Ishikawa (cell line): ENCODE measurements at regions not wholly inside any gene's neighbourhood (a gene's known extent, or its start where the extent isn't known, plus 50 kb on each side); places are given as distances from the start of the nearest gene placed in this dataset.

ENCODE experiments used
- CEBPB ChIP-seq: IDR thresholded peaks from 2 replicates; pipeline ENCODE4 v1.6.1; 2012
- CREB1 ChIP-seq: IDR thresholded peaks from 2 replicates; pipeline ENCODE4 v1.6.1; 2012; ENCODE audit warnings: low read depth
- EGR1 ChIP-seq: IDR thresholded peaks from 2 replicates; pipeline ENCODE4 v1.6.1; 2012
- EP300 ChIP-seq: IDR thresholded peaks from 2 replicates; pipeline ENCODE4 v1.6.1; 2012; ENCODE audit warnings: borderline replicate concordance
- FOXM1 ChIP-seq: IDR thresholded peaks from 2 replicates; pipeline ENCODE4 v1.6.1; 2012; ENCODE audit warnings: low read depth, borderline replicate concordance
- NFIC ChIP-seq: IDR thresholded peaks from 2 replicates; pipeline ENCODE4 v1.6.1; 2012
- RAD21 ChIP-seq: IDR thresholded peaks from 2 replicates; pipeline ENCODE4 v1.6.1; 2012; ENCODE audit warnings: low read depth
- TAF1 ChIP-seq: IDR thresholded peaks from 2 replicates; pipeline ENCODE4 v1.6.1; 2012; ENCODE audit warnings: low read depth, mild to moderate bottlenecking
- TCF12 ChIP-seq: IDR thresholded peaks from 2 replicates; pipeline ENCODE4 v1.6.1; 2012; ENCODE audit warnings: low read depth
- TEAD4 ChIP-seq: IDR thresholded peaks from 2 replicates; pipeline ENCODE4 v1.6.1; 2012
- YY1 ChIP-seq: IDR thresholded peaks from 2 replicates; pipeline ENCODE4 v1.6.1; 2012; ENCODE audit warnings: low read depth
- ZBTB7A ChIP-seq: IDR thresholded peaks from 2 replicates; pipeline ENCODE4 v1.6.1; 2012; ENCODE audit warnings: low read depth
- TF ChIP-seq, protein P1 (sequence below): IDR thresholded peaks from 2 replicates; pipeline ENCODE4 v1.6.1; 2012
- TF ChIP-seq, protein P2 (sequence below): IDR thresholded peaks from 2 replicates; pipeline ENCODE4 v1.6.1; 2012
- TF ChIP-seq, protein P3 (sequence below): IDR thresholded peaks from 2 replicates; pipeline ENCODE4 v1.6.1; 2012; ENCODE audit warnings: low read depth, mild to moderate bottlenecking

DNA sequence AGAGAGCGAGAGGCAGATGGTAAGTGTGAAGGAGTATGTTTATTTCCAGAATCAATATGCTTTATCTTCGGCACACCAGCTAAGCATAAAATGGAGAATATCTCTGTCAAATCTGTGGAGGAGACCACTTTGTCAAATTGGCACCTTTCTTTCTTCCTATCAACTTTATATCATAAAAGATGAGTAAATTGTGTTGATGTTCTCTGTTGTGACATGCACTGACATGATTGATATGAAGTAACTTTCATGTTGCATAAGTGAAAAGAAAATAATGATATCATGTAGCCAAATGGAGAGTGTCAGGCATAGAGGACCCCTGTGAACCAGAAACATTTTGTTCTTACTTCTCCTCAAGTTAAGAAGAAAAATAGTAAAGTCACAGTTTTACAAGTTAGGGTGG is 753.8 kb downstream of the ZNF385D start:
- TF ChIP-seq NFIC (no peak), TCF12 (no peak), TEAD4 (no peak), EGR1 (no peak), ZBTB7A (no peak), EP300 (no peak), FOXM1 (no peak), RAD21 (no peak), YY1 (no peak), CREB1 (no peak), CEBPB (no peak), TAF1 (no peak)
- TF ChIP-seq, protein P1, sequence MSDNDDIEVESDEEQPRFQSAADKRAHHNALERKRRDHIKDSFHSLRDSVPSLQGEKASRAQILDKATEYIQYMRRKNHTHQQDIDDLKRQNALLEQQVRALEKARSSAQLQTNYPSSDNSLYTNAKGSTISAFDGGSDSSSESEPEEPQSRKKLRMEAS, result no peak
- TF ChIP-seq, protein P2, sequence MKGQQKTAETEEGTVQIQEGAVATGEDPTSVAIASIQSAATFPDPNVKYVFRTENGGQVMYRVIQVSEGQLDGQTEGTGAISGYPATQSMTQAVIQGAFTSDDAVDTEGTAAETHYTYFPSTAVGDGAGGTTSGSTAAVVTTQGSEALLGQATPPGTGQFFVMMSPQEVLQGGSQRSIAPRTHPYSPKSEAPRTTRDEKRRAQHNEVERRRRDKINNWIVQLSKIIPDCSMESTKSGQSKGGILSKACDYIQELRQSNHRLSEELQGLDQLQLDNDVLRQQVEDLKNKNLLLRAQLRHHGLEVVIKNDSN, result no peak
- TF ChIP-seq, protein P3, sequence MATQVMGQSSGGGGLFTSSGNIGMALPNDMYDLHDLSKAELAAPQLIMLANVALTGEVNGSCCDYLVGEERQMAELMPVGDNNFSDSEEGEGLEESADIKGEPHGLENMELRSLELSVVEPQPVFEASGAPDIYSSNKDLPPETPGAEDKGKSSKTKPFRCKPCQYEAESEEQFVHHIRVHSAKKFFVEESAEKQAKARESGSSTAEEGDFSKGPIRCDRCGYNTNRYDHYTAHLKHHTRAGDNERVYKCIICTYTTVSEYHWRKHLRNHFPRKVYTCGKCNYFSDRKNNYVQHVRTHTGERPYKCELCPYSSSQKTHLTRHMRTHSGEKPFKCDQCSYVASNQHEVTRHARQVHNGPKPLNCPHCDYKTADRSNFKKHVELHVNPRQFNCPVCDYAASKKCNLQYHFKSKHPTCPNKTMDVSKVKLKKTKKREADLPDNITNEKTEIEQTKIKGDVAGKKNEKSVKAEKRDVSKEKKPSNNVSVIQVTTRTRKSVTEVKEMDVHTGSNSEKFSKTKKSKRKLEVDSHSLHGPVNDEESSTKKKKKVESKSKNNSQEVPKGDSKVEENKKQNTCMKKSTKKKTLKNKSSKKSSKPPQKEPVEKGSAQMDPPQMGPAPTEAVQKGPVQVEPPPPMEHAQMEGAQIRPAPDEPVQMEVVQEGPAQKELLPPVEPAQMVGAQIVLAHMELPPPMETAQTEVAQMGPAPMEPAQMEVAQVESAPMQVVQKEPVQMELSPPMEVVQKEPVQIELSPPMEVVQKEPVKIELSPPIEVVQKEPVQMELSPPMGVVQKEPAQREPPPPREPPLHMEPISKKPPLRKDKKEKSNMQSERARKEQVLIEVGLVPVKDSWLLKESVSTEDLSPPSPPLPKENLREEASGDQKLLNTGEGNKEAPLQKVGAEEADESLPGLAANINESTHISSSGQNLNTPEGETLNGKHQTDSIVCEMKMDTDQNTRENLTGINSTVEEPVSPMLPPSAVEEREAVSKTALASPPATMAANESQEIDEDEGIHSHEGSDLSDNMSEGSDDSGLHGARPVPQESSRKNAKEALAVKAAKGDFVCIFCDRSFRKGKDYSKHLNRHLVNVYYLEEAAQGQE, result no peak

DNA sequence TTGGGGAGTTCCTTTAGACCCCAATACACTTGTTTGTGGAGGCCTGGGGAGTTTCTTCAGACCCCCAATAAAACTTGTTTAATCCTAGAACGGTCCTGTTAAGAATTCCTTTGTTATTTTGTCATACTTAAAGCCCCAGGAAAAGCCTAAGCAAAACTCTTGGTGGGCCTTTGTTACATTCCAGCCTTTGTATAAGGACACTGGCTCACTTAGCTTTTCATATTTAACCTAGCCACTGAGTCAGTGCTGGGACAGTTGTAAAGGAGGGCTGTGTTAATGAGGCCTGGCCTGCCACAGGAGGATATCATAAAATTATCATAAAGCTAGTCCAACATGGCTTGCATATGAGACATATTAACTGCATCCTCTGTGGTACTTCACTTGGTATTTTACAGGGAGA is 760.1 kb downstream of the ZNF385D start:
- TF ChIP-seq ZBTB7A (no peak), EP300 (no peak), NFIC (no peak), CEBPB (no peak), TEAD4 (no peak), FOXM1 (no peak), TCF12 (no peak), CREB1 (no peak), EGR1 (no peak), TAF1 (no peak), RAD21 (no peak), YY1 (no peak)
- TF ChIP-seq, protein P1, result no peak
- TF ChIP-seq, protein P2, result no peak
- TF ChIP-seq, protein P3, result no peak

DNA sequence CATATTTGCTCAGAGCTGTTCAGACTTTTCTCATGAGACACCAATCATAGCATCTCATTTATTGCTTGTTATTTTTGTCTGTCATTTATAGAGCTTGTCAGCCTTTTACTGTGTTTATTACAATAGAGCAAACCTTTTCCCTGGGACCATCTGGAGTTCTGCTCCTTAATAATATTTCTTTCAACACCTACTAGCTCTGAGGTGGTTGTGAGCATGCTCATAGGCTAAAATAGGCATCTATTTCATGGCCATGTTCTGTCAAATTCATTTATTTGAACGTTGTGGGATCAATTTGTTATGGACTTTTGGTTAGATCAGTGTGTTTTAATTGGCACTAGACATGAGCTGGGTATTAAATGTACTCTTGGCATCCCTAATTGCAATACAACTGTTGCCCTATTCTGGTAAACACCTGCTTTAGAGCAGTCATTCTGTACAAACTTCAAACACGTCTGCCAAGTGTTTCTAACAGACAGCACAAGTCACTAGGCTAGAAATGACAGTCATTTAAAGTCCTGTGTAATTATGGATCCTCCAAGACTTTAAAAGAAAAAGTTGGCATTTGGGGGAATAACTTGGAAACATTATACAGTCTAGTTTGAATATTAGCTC is 766.3 kb downstream of the ZNF385D start:
- TF ChIP-seq, protein P1, result no peak
- TF ChIP-seq CREB1, result no peak
- no peak for TF ChIP-seq EP300
- TF ChIP-seq, protein P3, result no peak
- TF ChIP-seq NFIC, result no peak
- no peak for TF ChIP-seq FOXM1
- TF ChIP-seq TCF12, result no peak
- TF ChIP-seq, protein P2, result no peak
- TF ChIP-seq EGR1, result no peak
- no peak for TF ChIP-seq TAF1
- no peak for TF ChIP-seq ZBTB7A

DNA sequence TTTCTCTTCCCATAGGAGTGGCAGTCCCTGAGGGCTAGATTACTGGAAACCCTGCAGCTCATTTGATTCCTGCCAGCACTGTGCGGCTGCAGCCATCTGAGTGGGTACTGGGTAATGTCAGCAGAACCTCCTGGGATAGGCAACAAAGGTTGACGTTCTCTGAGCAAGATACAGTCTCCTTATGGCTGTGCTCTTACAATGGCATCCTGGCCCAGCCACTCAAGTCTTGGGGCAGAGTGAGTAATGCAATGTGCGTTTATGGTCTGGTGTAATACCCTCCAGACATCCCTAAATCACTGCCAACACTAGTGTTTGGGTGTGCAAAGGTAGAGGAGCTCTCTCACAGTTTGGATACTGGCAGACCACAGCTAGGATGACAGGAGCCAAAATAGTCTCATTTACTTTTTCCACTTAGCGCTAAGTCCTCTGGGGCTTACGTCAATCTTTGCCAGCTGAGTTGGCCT is 775.8 kb downstream of the ZNF385D start:
- TF ChIP-seq, protein P1, result no peak
- TF ChIP-seq RAD21 (no peak), EP300 (no peak), TEAD4 (no peak), YY1 (no peak), EGR1 (no peak), CREB1 (no peak), NFIC (no peak), TCF12 (no peak), TAF1 (no peak), CEBPB (no peak), ZBTB7A (no peak), FOXM1 (no peak)
- TF ChIP-seq, protein P3, result no peak
- TF ChIP-seq, protein P2, result no peak
